K562 (cell line): ENCODE measurements at regions not wholly inside any gene's neighbourhood (a gene's known extent, or its start where the extent isn't known, plus 50 kb on each side); places are given as distances from the start of the nearest gene placed in this dataset.

Experiments
- ATAC-seq: fragments of 200-7000 bp; cut with Tn5 transposase; 3 replicates; pipeline ENCODE4 v1.9.1; 2020; ENCODE audit warnings: moderate library complexity
- BruUV-seq: library from RNA; stranded (reverse); fragments of 400-500 nt; replicated peaks from 2 replicates; lab custom pipeline; 2021; lab: Mats Ljungman, UMichigan
- CTCF ChIA-PET: fragments of 300-600 bp; formaldehyde crosslinking; extraction: SDS; loops from one replicate; lab custom pipeline; 2021; ENCODE audit warnings: low intra/inter-chr PET ratio; lab: Yijun Ruan, JAX
- POLR2A ChIA-PET: fragments of 300-600, 350-650 bp; sonication (Branson Sonifier 250); formaldehyde crosslinking; extraction: SDS; loops from one replicate; lab custom pipeline; 2021; ENCODE audit warnings: antibody characterized with exemption, inconsistent platforms; lab: Yijun Ruan, JAX
- DNase-seq, 4 experiments: peaks; one replicate each; pipeline versions ENCODE4 v3.0.0 to v3.0.0-alpha.2; 2011 to 2018; ENCODE audit warnings: low spot score in 3 of 4, mixed read lengths in 3 of 4; ENCODE audit errors: extremely low read depth in 1 of 4
- FAIRE-seq: peaks from 2 replicates; lab custom pipeline; 2011; peaks lifted over from hg19 to GRCh38; lab: Jason Lieb, UNC
- H2AFZ ChIP-seq: 2 replicates; pipeline ENCODE4 v1.6.0; 2011; ENCODE audit warnings: low read depth, low read length, control low read depth, inconsistent platforms
- H3K27ac ChIP-seq: fragments of 200-600 bp; 3 replicates; pipeline ENCODE4 v1.8.0; 2011; ENCODE audit warnings: low read depth, mild to moderate bottlenecking, control low read depth, inconsistent platforms, low read length, moderate library complexity, mixed read lengths; ENCODE audit errors: extremely low read depth
- H3K27me3 ChIP-seq, 2 experiments: fragments of 300-600 bp in 1 of 2; 2 replicates in 1 of 2; 3 replicates in 1 of 2; pipeline versions ENCODE4 v1.6.0 to v1.8.0; 2011; ENCODE audit warnings: inconsistent platforms in 2 of 2, low read length in 2 of 2, mild to moderate bottlenecking in 1 of 2, mixed read lengths in 1 of 2, moderate library complexity in 1 of 2; ENCODE audit not compliant: control insufficient read depth in 2 of 2, insufficient read depth in 2 of 2
- H3K36me3 ChIP-seq: fragments of 300-600 bp; 3 replicates; pipeline ENCODE4 v1.8.0; 2011; ENCODE audit warnings: mild to moderate bottlenecking, low read length, inconsistent platforms; ENCODE audit not compliant: control insufficient read depth, insufficient read depth
- H3K4me1 ChIP-seq, 2 experiments: fragments of 200-600 bp in 1 of 2; replicated peaks in 1 of 2; 2 replicates in 1 of 2; 3 replicates in 1 of 2; pipeline versions ENCODE4 v1.5.1 to v1.8.0; 2011; ENCODE audit warnings: inconsistent platforms in 2 of 2, low read length in 2 of 2, mild to moderate bottlenecking in 1 of 2, mixed read lengths in 1 of 2, moderate library complexity in 1 of 2; ENCODE audit not compliant: control insufficient read depth in 2 of 2, insufficient read depth in 2 of 2
- H3K4me2 ChIP-seq: 2 replicates; pipeline ENCODE4 v1.6.1; 2011; ENCODE audit warnings: low read length, control low read depth, inconsistent platforms, mixed read lengths; ENCODE audit not compliant: insufficient read depth
- H3K4me3 ChIP-seq: fragments of 200-600 bp; sonication (generic), shearing (Covaris generic); 2 replicates; pipeline ENCODE4 v1.5.1; 2016; ENCODE audit warnings: control low read depth, inconsistent platforms
- H3K79me2 ChIP-seq: fragments of 200-600 bp; 3 replicates; pipeline ENCODE4 v1.8.0; 2011; ENCODE audit warnings: low read length, inconsistent platforms; ENCODE audit not compliant: control insufficient read depth, insufficient read depth
- H3K9ac ChIP-seq, 2 experiments: 2 replicates each; pipeline versions ENCODE4 v1.6.0 to v1.6.1; 2011; ENCODE audit warnings: low read depth in 2 of 2, low read length in 2 of 2, control low read depth in 1 of 2, inconsistent platforms in 1 of 2, mild to moderate bottlenecking in 1 of 2, mixed read lengths in 1 of 2; ENCODE audit not compliant: insufficient read depth in 1 of 2
- H3K9me1 ChIP-seq: one replicate; pipeline ENCODE4 v1.6.0; 2011; ENCODE audit warnings: inconsistent platforms, mild to moderate bottlenecking, low read length, moderate library complexity; ENCODE audit not compliant: control insufficient read depth, insufficient read depth
- H3K9me3 ChIP-seq: replicated peaks from 2 replicates; pipeline ENCODE4 v1.5.1; 2011; ENCODE audit warnings: low read depth, low read length, inconsistent platforms; ENCODE audit not compliant: control insufficient read depth, insufficient read depth
- H4K20me1 ChIP-seq: replicated peaks from 2 replicates; pipeline ENCODE4 v1.6.1; 2011; ENCODE audit warnings: low read length, inconsistent platforms, mixed read lengths; ENCODE audit not compliant: control insufficient read depth, insufficient read depth
- ADNP ChIP-seq: fragments of 200-800 bp; sonication (Bioruptor generic); IDR thresholded peaks from 2 replicates; pipeline ENCODE4 v1.6.1; 2016; ENCODE audit warnings: missing genetic modification characterization, missing compliant biosample characterization
- AFF4 ChIP-seq: sonication (generic); formaldehyde crosslinking; IDR thresholded peaks from 2 replicates; pipeline ENCODE4 v1.8.0; 2023; ENCODE audit warnings: mild to moderate bottlenecking, missing genetic modification reagents
- CAMTA2 ChIP-seq: fragments of 250-450 bp; sonication (Bioruptor Pico); conservative IDR thresholded peaks from 2 replicates; pipeline ENCODE4 v1.5.1; 2022
- NCOA1 ChIP-seq: fragments of 450-650 bp; IDR thresholded peaks from 2 replicates; pipeline ENCODE4 v1.6.1; 2016; ENCODE audit warnings: low read depth
- NELFE ChIP-seq: IDR thresholded peaks from 2 replicates; pipeline ENCODE4 v1.6.1; 2011; ENCODE audit warnings: mild to moderate bottlenecking; ENCODE audit not compliant: insufficient read depth, insufficient read length
- NRF1 ChIP-seq, 2 experiments: fragments of 450-650 bp; IDR thresholded peaks in 1 of 2; conservative IDR thresholded peaks in 1 of 2; 2 replicates each; pipeline ENCODE4 v1.6.1; 2014; ENCODE audit warnings: mild to moderate bottlenecking in 2 of 2
- NUFIP1 ChIP-seq: fragments of 450-650 bp; IDR thresholded peaks from 2 replicates; pipeline ENCODE4 v1.6.1; 2018; ENCODE audit not compliant: partially characterized antibody
- PURB ChIP-seq: sonication (generic); formaldehyde crosslinking; IDR thresholded peaks from 2 replicates; pipeline ENCODE4 v1.9.0; 2021; ENCODE audit warnings: low read depth, mild to moderate bottlenecking, missing genetic modification reagents
- SIRT6 ChIP-seq: IDR thresholded peaks from one replicate; pipeline ENCODE4 v1.6.1; 2012; ENCODE audit warnings: low read depth, mild to moderate bottlenecking, control low read depth, inconsistent platforms, low read length, moderate library complexity
- TCF7 ChIP-seq: sonication (generic); IDR thresholded peaks from 2 replicates; pipeline ENCODE4 v1.6.1; 2016; ENCODE audit warnings: antibody characterized with exemption, borderline replicate concordance
- ZFPM2 ChIP-seq: fragments of 250-450 bp; sonication (Bioruptor Pico); IDR thresholded peaks from 2 replicates; pipeline ENCODE4 v1.5.1; 2022; ENCODE audit warnings: mild to moderate bottlenecking
- ZNF263 ChIP-seq: sonication (generic); formaldehyde crosslinking; IDR thresholded peaks from 2 replicates; pipeline ENCODE4 v1.8.0; 2022; ENCODE audit warnings: mild to moderate bottlenecking, missing genetic modification reagents, borderline replicate concordance
- ZNF347 ChIP-seq: fragments of 450-650 bp; formaldehyde crosslinking; IDR thresholded peaks from 2 replicates; pipeline ENCODE4 v1.4.0; 2020; ENCODE audit warnings: low read depth, mild to moderate bottlenecking, moderate library complexity
- ZNF408 ChIP-seq: fragments of 250-450 bp; sonication (Bioruptor Pico); IDR thresholded peaks from 2 replicates; pipeline ENCODE4 v1.4.0; 2020; ENCODE audit warnings: low read depth, mild to moderate bottlenecking, moderate library complexity
- ZNF512 ChIP-seq: IDR thresholded peaks from 2 replicates; pipeline ENCODE4 v1.6.1; 2016; ENCODE audit warnings: missing genetic modification characterization, missing compliant biosample characterization
- ZNF589 ChIP-seq: fragments of 200-800 bp; sonication (Bioruptor generic); IDR thresholded peaks from 2 replicates; pipeline ENCODE4 v1.6.1; 2016; ENCODE audit warnings: low read depth, missing genetic modification characterization, missing compliant biosample characterization
- WGBS: fragments of 100-300 bp; shearing (Covaris generic); methylation state at CpG from one replicate; pipeline ENCODE4 v1.1.6; 2016; ENCODE audit warnings: low coverage, mixed read lengths; ENCODE audit not compliant: insufficient coverage; ENCODE audit errors: missing lambda C conversion rate; 5-methylcytosine and 5-hydroxymethylcytosine counted together
- in situ Hi-C: fragments of 300-500 bp; cut with MboI; formaldehyde crosslinking; loops from 4 replicates; pipeline ENCODE4 v1.15.0; 2018; ENCODE audit warnings: inconsistent platforms, mixed read lengths
- intact Hi-C: fragments of 100-400 bp; cut with micrococcal nuclease; formaldehyde crosslinking; loops from 2 replicates; pipeline ENCODE4 v1.14.2; 2022

- TF ChIP-seq ZNF263 (CRISPR knock-in tag) (no peak), ZNF589 (CRISPR knock-in tag) (no peak), SIRT6 (no peak)
These were observed 703.8 kb upstream of the CRIM1 start (continued) for GRCh38 chr2:35651688-35652323.

- intact Hi-C loops, result no loop called here
- H3K79me2 ChIP-seq, result no peaks in the 10 kb centered on the region
- BruUV-seq, result no TSS peak
- WGBS, result 0% methylated on average over 2 of the region's 2 CpGs
- no peak overlapping the region for H3K27ac ChIP-seq
- H2AFZ ChIP-seq, result no peak overlapping the region
- no peak overlapping the region for H3K4me3 ChIP-seq
- H3K4me2 ChIP-seq, result no peak overlapping the region
- in situ Hi-C loops, result no loop called here
- ATAC-seq (no peak), DNase-seq (no peak), FAIRE-seq (no peak)
- ChIA-PET CTCF (no interaction called here), POLR2A (no interaction called here)
- no peaks in the 10 kb centered on the region for H3K36me3 ChIP-seq
- H3K4me1 ChIP-seq, result no peaks in the 10 kb centered on the region
- H3K9me3 ChIP-seq, result no peaks in the 10 kb centered on the region; the same call in 1 of the 2 replicates
- no peaks in the 10 kb centered on the region for H3K27me3 ChIP-seq
- no peaks in the 10 kb centered on the region for H4K20me1 ChIP-seq
- no peaks in the 10 kb centered on the region for H3K9me1 ChIP-seq
- H3K9ac ChIP-seq, result no peak overlapping the region
- no peak for TF ChIP-seq ZNF347
- TF ChIP-seq NELFE, result no peak
- no peak for TF ChIP-seq ADNP
- TF ChIP-seq NUFIP1, result no peak
- no peak for TF ChIP-seq ZNF408 (CRISPR knock-in tag)
- no peak for TF ChIP-seq ZFPM2 (CRISPR knock-in tag)
- TF ChIP-seq NRF1 (conservative IDR thresholded peaks at IDR 0.05 in 1 of 2, IDR thresholded peaks at IDR 0.05 in 1 of 2), result no peak
- TF ChIP-seq CAMTA2 (CRISPR knock-in tag), result no peak
- no peak for TF ChIP-seq AFF4
- no peak for TF ChIP-seq TCF7
- TF ChIP-seq ZNF512, result no peak
- TF ChIP-seq PURB, result no peak
- TF ChIP-seq NCOA1, result no peak
These were observed 740.9 kb upstream of the CRIM1 start for GRCh38 chr2:35614640-35615039.
